ENCODE measurements at regions not wholly inside any gene's neighbourhood (a gene's known extent, or its start where the extent isn't known, plus 50 kb on each side); places are given as distances from the start of the nearest gene placed in this dataset.

- no peak for DNase-seq (ENCODE audit: low spot score)
Observed at GRCh38 chr18:28973324-28973723, 796.4 kb upstream of the CDH2 start.

- DNase-seq (ENCODE audit: low spot score) = no peak
Observed at GRCh38 chr18:28972333-28972907, 795.5 kb upstream of the CDH2 start.

GRCh38 chr18:28963481-28963880 is 786.6 kb upstream of the CDH2 start:
- no peak for DNase-seq (ENCODE audit: low spot score)

- DNase-seq (ENCODE audit: low spot score) = peak; percentile 24
Observed at GRCh38 chr18:28961669-28962228, 784.8 kb upstream of the CDH2 start.

- DNase-seq (ENCODE audit: low spot score) = no peak
Observed at GRCh38 chr18:28960146-28960545, 783.2 kb upstream of the CDH2 start.

- DNase-seq (ENCODE audit: low spot score) = no peak
Observed at GRCh38 chr18:28952339-28952738, 775.4 kb upstream of the CDH2 start.

- DNase-seq (ENCODE audit: low spot score) = no peak
Observed at GRCh38 chr18:28947900-28948299, 771.0 kb upstream of the CDH2 start.

GRCh38 chr18:28946471-28946870 is 769.5 kb upstream of the CDH2 start:
- no peak for DNase-seq (ENCODE audit: low spot score)

- DNase-seq (ENCODE audit: low spot score) = no peak
Observed at GRCh38 chr18:28922936-28923335, 746.0 kb upstream of the CDH2 start.

GRCh38 chr18:28916456-28916855 is 739.5 kb upstream of the CDH2 start:
- no peak for DNase-seq (ENCODE audit: low spot score)

GRCh38 chr18:28905509-28905908 is 728.6 kb upstream of the CDH2 start:
- DNase-seq (ENCODE audit: low spot score) = no peak

GRCh38 chr18:28904789-28905364 is 727.9 kb upstream of the CDH2 start:
- no peak for DNase-seq (ENCODE audit: low spot score)

GRCh38 chr18:28903306-28903705 is 726.4 kb upstream of the CDH2 start:
- no peak for DNase-seq (ENCODE audit: low spot score)

- no peak for DNase-seq (ENCODE audit: low spot score)
Observed at GRCh38 chr18:28890791-28891190, 713.9 kb upstream of the CDH2 start.

- DNase-seq (ENCODE audit: low spot score) = no peak
Observed at GRCh38 chr18:28884304-28884703, 707.4 kb upstream of the CDH2 start.

GRCh38 chr18:28880856-28881255 is 703.9 kb upstream of the CDH2 start:
- DNase-seq (ENCODE audit: low spot score) = no peak

GRCh38 chr18:28875059-28875458 is 698.1 kb upstream of the CDH2 start:
- no peak for DNase-seq (ENCODE audit: low spot score)

- no peak for DNase-seq (ENCODE audit: low spot score)
Observed at GRCh38 chr18:28863396-28863795, 686.5 kb upstream of the CDH2 start.

GRCh38 chr18:28858248-28858647 is 681.3 kb upstream of the CDH2 start:
- no peak for DNase-seq (ENCODE audit: low spot score)

- no peak for DNase-seq (ENCODE audit: low spot score)
Observed at GRCh38 chr18:28855989-28856388, 679.1 kb upstream of the CDH2 start.

- no peak for DNase-seq (ENCODE audit: low spot score)
Observed at GRCh38 chr18:28855524-28855923, 678.6 kb upstream of the CDH2 start.

- DNase-seq (ENCODE audit: low spot score) = no peak
Observed at GRCh38 chr18:28854964-28855363, 678.0 kb upstream of the CDH2 start.

- DNase-seq (ENCODE audit: low spot score) = no peak
Observed at GRCh38 chr18:28846958-28847357, 670.0 kb upstream of the CDH2 start.

- DNase-seq (ENCODE audit: low spot score) = no peak
Observed at GRCh38 chr18:28837100-28837499, 660.2 kb upstream of the CDH2 start.
